K562 (cell line): ENCODE measurements at regions not wholly inside any gene's neighbourhood (a gene's known extent, or its start where the extent isn't known, plus 50 kb on each side); places are given as distances from the start of the nearest gene placed in this dataset.

Experiments
- ATAC-seq: fragments of 200-7000 bp; cut with Tn5 transposase; 3 replicates; pipeline ENCODE4 v1.9.1; 2020; ENCODE audit warnings: moderate library complexity
- BruUV-seq: library from RNA; stranded (reverse); fragments of 400-500 nt; replicated peaks from 2 replicates; lab custom pipeline; 2021; lab: Mats Ljungman, UMichigan
- CTCF ChIA-PET: fragments of 300-600 bp; formaldehyde crosslinking; extraction: SDS; loops from one replicate; lab custom pipeline; 2021; ENCODE audit warnings: low intra/inter-chr PET ratio; lab: Yijun Ruan, JAX
- POLR2A ChIA-PET: fragments of 300-600, 350-650 bp; sonication (Branson Sonifier 250); formaldehyde crosslinking; extraction: SDS; loops from one replicate; lab custom pipeline; 2021; ENCODE audit warnings: antibody characterized with exemption, inconsistent platforms; lab: Yijun Ruan, JAX
- DNase-seq, 4 experiments: peaks; one replicate each; pipeline versions ENCODE4 v3.0.0 to v3.0.0-alpha.2; 2011 to 2018; ENCODE audit warnings: low spot score in 3 of 4, mixed read lengths in 3 of 4; ENCODE audit errors: extremely low read depth in 1 of 4
- FAIRE-seq: peaks from 2 replicates; lab custom pipeline; 2011; peaks lifted over from hg19 to GRCh38; lab: Jason Lieb, UNC
- H2AFZ ChIP-seq: 2 replicates; pipeline ENCODE4 v1.6.0; 2011; ENCODE audit warnings: low read depth, low read length, control low read depth, inconsistent platforms
- H3K27ac ChIP-seq: fragments of 200-600 bp; 3 replicates; pipeline ENCODE4 v1.8.0; 2011; ENCODE audit warnings: low read depth, mild to moderate bottlenecking, control low read depth, inconsistent platforms, low read length, moderate library complexity, mixed read lengths; ENCODE audit errors: extremely low read depth
- H3K27me3 ChIP-seq, 2 experiments: fragments of 300-600 bp in 1 of 2; 2 replicates in 1 of 2; 3 replicates in 1 of 2; pipeline versions ENCODE4 v1.6.0 to v1.8.0; 2011; ENCODE audit warnings: inconsistent platforms in 2 of 2, low read length in 2 of 2, mild to moderate bottlenecking in 1 of 2, mixed read lengths in 1 of 2, moderate library complexity in 1 of 2; ENCODE audit not compliant: control insufficient read depth in 2 of 2, insufficient read depth in 2 of 2
- H3K36me3 ChIP-seq: fragments of 300-600 bp; 3 replicates; pipeline ENCODE4 v1.8.0; 2011; ENCODE audit warnings: mild to moderate bottlenecking, low read length, inconsistent platforms; ENCODE audit not compliant: control insufficient read depth, insufficient read depth
- H3K4me1 ChIP-seq, 2 experiments: fragments of 200-600 bp in 1 of 2; replicated peaks in 1 of 2; 2 replicates in 1 of 2; 3 replicates in 1 of 2; pipeline versions ENCODE4 v1.5.1 to v1.8.0; 2011; ENCODE audit warnings: inconsistent platforms in 2 of 2, low read length in 2 of 2, mild to moderate bottlenecking in 1 of 2, mixed read lengths in 1 of 2, moderate library complexity in 1 of 2; ENCODE audit not compliant: control insufficient read depth in 2 of 2, insufficient read depth in 2 of 2
- H3K4me2 ChIP-seq: 2 replicates; pipeline ENCODE4 v1.6.1; 2011; ENCODE audit warnings: low read length, control low read depth, inconsistent platforms, mixed read lengths; ENCODE audit not compliant: insufficient read depth
- H3K4me3 ChIP-seq: fragments of 200-600 bp; sonication (generic), shearing (Covaris generic); 2 replicates; pipeline ENCODE4 v1.5.1; 2016; ENCODE audit warnings: control low read depth, inconsistent platforms
- H3K79me2 ChIP-seq: fragments of 200-600 bp; 3 replicates; pipeline ENCODE4 v1.8.0; 2011; ENCODE audit warnings: low read length, inconsistent platforms; ENCODE audit not compliant: control insufficient read depth, insufficient read depth
- H3K9ac ChIP-seq, 2 experiments: 2 replicates each; pipeline versions ENCODE4 v1.6.0 to v1.6.1; 2011; ENCODE audit warnings: low read depth in 2 of 2, low read length in 2 of 2, control low read depth in 1 of 2, inconsistent platforms in 1 of 2, mild to moderate bottlenecking in 1 of 2, mixed read lengths in 1 of 2; ENCODE audit not compliant: insufficient read depth in 1 of 2
- H3K9me1 ChIP-seq: one replicate; pipeline ENCODE4 v1.6.0; 2011; ENCODE audit warnings: inconsistent platforms, mild to moderate bottlenecking, low read length, moderate library complexity; ENCODE audit not compliant: control insufficient read depth, insufficient read depth
- H3K9me3 ChIP-seq: replicated peaks from 2 replicates; pipeline ENCODE4 v1.5.1; 2011; ENCODE audit warnings: low read depth, low read length, inconsistent platforms; ENCODE audit not compliant: control insufficient read depth, insufficient read depth
- H4K20me1 ChIP-seq: replicated peaks from 2 replicates; pipeline ENCODE4 v1.6.1; 2011; ENCODE audit warnings: low read length, inconsistent platforms, mixed read lengths; ENCODE audit not compliant: control insufficient read depth, insufficient read depth
- CBX8 ChIP-seq: fragments of 200-600 bp; sonication (generic); IDR thresholded peaks from 2 replicates; pipeline ENCODE4 v1.6.1; 2012; ENCODE audit warnings: borderline replicate concordance, mixed run types, low read depth, mild to moderate bottlenecking, moderate library complexity, mixed read lengths, low read length, control low read depth, inconsistent platforms; ENCODE audit not compliant: poor library complexity, severe bottlenecking; ENCODE audit errors: extremely low read depth
- CSDE1 ChIP-seq, 2 experiments: fragments of 450-650 bp; IDR thresholded peaks; 2 replicates each; pipeline ENCODE4 v1.6.1; 2016; ENCODE audit warnings: mild to moderate bottlenecking in 1 of 2
- CXXC5 ChIP-seq: fragments of 250-450 bp; sonication (Bioruptor Pico); IDR thresholded peaks from 2 replicates; pipeline ENCODE4 v1.8.0; 2022; ENCODE audit warnings: inconsistent platforms, mild to moderate bottlenecking, moderate library complexity
- HDGF ChIP-seq: fragments of 450-650 bp; IDR thresholded peaks from 2 replicates; pipeline ENCODE4 v1.6.1; 2016
- L3MBTL2 ChIP-seq: fragments of 450-650 bp; IDR thresholded peaks from 2 replicates; pipeline ENCODE4 v1.6.1; 2016; ENCODE audit warnings: mild to moderate bottlenecking, moderate library complexity
- MEIS2 ChIP-seq: fragments of 450-650 bp; IDR thresholded peaks from 2 replicates; pipeline ENCODE4 v1.6.1; 2014; ENCODE audit warnings: mild to moderate bottlenecking; ENCODE audit not compliant: partially characterized antibody
- NR4A1 ChIP-seq, 2 experiments: fragments of 250-450 bp in 1 of 2; fragments of 450-650 bp in 1 of 2; sonication (Bioruptor Pico) in 1 of 2; IDR thresholded peaks; 2 replicates each; pipeline versions ENCODE4 v1.4.0 to v1.6.1; 2016 to 2020; ENCODE audit warnings: mild to moderate bottlenecking in 2 of 2, missing compliant biosample characterization in 1 of 2, missing genetic modification characterization in 1 of 2, moderate library complexity in 1 of 2
- RBFOX2 ChIP-seq: fragments of 200-400 bp; formaldehyde crosslinking; IDR thresholded peaks from 2 replicates; pipeline ENCODE4 v1.6.1; 2017; ENCODE audit warnings: low read depth, mild to moderate bottlenecking, low read length, moderate library complexity
- ZNF121 ChIP-seq: sonication (generic); formaldehyde crosslinking; conservative IDR thresholded peaks from 2 replicates; pipeline ENCODE4 v1.8.0; 2022; ENCODE audit warnings: missing genetic modification reagents
- ZNF197 ChIP-seq: fragments of 200-800 bp; sonication (Bioruptor generic); IDR thresholded peaks from 2 replicates; pipeline ENCODE4 v1.6.1; 2016; ENCODE audit warnings: low read depth, missing genetic modification characterization, missing compliant biosample characterization
- WGBS: fragments of 100-300 bp; shearing (Covaris generic); methylation state at CpG from one replicate; pipeline ENCODE4 v1.1.6; 2016; ENCODE audit warnings: low coverage, mixed read lengths; ENCODE audit not compliant: insufficient coverage; ENCODE audit errors: missing lambda C conversion rate; 5-methylcytosine and 5-hydroxymethylcytosine counted together
- in situ Hi-C: fragments of 300-500 bp; cut with MboI; formaldehyde crosslinking; loops from 4 replicates; pipeline ENCODE4 v1.15.0; 2018; ENCODE audit warnings: inconsistent platforms, mixed read lengths
- intact Hi-C: fragments of 100-400 bp; cut with micrococcal nuclease; formaldehyde crosslinking; loops from 2 replicates; pipeline ENCODE4 v1.14.2; 2022
- TF ChIP-seq, protein P1 (sequence below): fragments of 250-450 bp; sonication (Bioruptor Pico); IDR thresholded peaks from 2 replicates; pipeline ENCODE4 v1.5.0; 2021; ENCODE audit warnings: mild to moderate bottlenecking, borderline replicate concordance

DNA sequence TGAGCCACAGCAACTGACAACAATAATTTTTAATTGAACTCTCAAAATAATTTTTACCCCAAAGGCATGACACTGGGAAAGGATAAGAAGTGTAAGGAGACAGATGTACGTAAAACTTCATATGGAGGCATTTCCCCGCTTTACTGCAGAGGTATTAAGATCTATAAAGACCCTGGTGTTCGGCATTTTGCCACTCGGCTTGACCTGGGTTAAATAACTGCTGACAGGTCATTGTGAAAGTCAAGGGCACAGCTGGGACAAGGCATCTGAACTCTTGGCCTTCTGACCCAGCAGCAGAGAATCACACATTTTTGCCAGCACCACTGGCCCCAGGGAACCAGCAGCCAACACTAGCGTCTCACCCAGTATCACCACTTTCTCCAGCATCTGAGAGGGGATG lies 372.1 kb downstream of the SOX9 start (continued):
- no peak for TF ChIP-seq NR4A1 (CRISPR knock-in tag; IDR thresholded peaks at IDR 0.05)
- TF ChIP-seq NR4A1 (tag; IDR thresholded peaks at IDR 0.05) = no peak
- no peak for TF ChIP-seq ZNF197 (CRISPR knock-in tag)
- no peak for TF ChIP-seq CXXC5 (CRISPR knock-in tag)
- TF ChIP-seq RBFOX2 = no peak
- no peak for TF ChIP-seq MEIS2
- no peak for TF ChIP-seq CBX8
- TF ChIP-seq, protein P1, sequence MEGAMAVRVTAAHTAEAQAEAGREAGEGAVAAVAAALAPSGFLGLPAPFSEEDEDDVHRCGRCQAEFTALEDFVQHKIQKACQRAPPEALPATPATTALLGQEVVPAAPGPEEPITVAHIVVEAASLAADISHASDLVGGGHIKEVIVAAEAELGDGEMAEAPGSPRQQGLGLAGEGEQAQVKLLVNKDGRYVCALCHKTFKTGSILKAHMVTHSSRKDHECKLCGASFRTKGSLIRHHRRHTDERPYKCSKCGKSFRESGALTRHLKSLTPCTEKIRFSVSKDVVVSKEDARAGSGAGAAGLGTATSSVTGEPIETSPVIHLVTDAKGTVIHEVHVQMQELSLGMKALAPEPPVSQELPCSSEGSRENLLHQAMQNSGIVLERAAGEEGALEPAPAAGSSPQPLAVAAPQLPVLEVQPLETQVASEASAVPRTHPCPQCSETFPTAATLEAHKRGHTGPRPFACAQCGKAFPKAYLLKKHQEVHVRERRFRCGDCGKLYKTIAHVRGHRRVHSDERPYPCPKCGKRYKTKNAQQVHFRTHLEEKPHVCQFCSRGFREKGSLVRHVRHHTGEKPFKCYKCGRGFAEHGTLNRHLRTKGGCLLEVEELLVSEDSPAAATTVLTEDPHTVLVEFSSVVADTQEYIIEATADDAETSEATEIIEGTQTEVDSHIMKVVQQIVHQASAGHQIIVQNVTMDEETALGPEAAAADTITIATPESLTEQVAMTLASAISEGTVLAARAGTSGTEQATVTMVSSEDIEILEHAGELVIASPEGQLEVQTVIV (CRISPR knock-in tag) = no peak
- TF ChIP-seq, all 486 proteins: peak for 0

DNA sequence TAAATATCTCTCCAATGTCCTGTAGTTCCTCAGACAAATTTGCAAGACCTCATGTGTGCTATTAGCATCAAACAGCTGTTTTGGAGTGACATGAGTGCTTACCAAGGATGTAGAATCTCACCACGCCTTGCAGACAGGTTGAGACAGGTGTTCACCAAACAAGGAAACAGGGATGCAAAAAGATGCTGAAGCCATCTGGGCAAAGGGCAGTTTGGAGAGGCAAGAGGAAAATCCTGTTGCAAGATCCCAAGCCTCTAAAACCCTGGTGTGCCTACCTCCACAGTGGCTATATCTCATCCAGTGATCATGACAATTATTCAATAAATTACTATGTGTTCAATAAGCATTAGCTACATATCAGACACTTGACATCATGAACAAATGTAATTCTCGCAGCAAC lies 373.7 kb downstream of the SOX9 start:
- no peak for TF ChIP-seq HDGF
- no peak for TF ChIP-seq ZNF121 (CRISPR knock-in tag)
- no peak for TF ChIP-seq CSDE1 (IDR thresholded peaks at IDR 0.05)
- TF ChIP-seq L3MBTL2 = no peak
- DNase-seq = no peak

More for the DNA sequence above, 373.7 kb downstream of the SOX9 start:
- POLR2A ChIA-PET = interaction anchor here (0.6 kb wide), 1 partner anchor 31 kb away, joined by 3 read pairs; no protein-coding TSS in a partner anchor
- no peaks in the 10 kb centered on the region for H3K79me2 ChIP-seq
- CTCF ChIA-PET = no interaction called here
- no peaks in the 10 kb centered on the region for H3K9me3 ChIP-seq
- 0% methylated on average over 2 of the region's 2 CpGs for WGBS
- no peak for ATAC-seq
- BruUV-seq = no TSS peak
- no peaks in the 10 kb centered on the region for H3K4me1 ChIP-seq
- no peak overlapping the region for H3K9ac ChIP-seq
- no peaks in the 10 kb centered on the region for H3K9me1 ChIP-seq
- H3K4me2 ChIP-seq = no peak overlapping the region
- no peaks in the 10 kb centered on the region for H3K27me3 ChIP-seq
- in situ Hi-C loops = no loop called here
- H2AFZ ChIP-seq = no peak overlapping the region
- intact Hi-C loops = no loop called here
- no peak overlapping the region for H3K4me3 ChIP-seq
- no peaks in the 10 kb centered on the region for H3K36me3 ChIP-seq
- no peaks in the 10 kb centered on the region for H4K20me1 ChIP-seq
- no peak overlapping the region for H3K27ac ChIP-seq
- FAIRE-seq = no peak
